22Rv1 (cell line): ENCODE measurements at regions not wholly inside any gene's neighbourhood (a gene's known extent, or its start where the extent isn't known, plus 50 kb on each side); places are given as distances from the start of the nearest gene placed in this dataset.

Source experiments
- ZFX ChIP-seq: fragments of 450-650 bp; IDR thresholded peaks from 2 replicates; pipeline ENCODE4 v1.6.1; 2017; ENCODE audit warnings: antibody characterized with exemption, borderline replicate concordance
- TF ChIP-seq, protein P1 (sequence below): fragments of 450-650 bp; IDR thresholded peaks from 2 replicates; pipeline ENCODE4 v1.5.1; 2017; ENCODE audit warnings: mild to moderate bottlenecking

DNA sequence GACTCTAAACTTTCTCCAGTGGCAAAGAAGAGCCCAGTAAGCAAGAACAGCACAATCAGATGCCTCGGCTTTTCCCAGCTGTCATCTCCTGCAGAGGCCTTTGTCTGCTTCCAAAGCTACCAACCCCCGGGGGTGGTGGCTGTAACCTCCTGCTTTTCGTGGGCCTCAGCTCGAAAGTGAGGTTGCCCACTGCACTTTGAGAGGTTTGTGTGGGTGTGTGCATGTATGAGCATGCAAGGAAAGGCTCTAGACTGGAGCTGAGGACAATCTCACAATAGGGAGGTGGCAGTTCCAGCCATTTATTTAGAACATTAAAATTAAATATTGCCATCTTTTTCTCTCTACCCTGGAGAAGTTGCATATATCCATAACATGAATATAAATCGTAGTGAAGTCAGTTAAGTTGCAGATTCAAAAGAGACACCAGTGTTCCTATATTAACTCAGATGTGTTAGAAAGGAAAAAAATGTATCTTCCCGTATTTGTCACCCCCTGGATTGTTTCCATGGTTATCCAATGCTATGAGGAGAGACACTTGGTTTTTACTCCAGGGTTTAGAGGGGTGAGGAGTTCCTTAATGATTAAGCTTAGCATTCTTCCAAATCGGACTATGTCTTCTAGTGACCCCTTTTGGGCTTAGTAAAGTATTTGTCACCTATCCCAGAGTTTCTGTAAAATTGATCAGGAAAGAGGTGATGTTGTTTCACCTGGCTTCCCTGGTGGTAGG, 781.1 kb downstream of the INHBA start:
- TF ChIP-seq, protein P1, sequence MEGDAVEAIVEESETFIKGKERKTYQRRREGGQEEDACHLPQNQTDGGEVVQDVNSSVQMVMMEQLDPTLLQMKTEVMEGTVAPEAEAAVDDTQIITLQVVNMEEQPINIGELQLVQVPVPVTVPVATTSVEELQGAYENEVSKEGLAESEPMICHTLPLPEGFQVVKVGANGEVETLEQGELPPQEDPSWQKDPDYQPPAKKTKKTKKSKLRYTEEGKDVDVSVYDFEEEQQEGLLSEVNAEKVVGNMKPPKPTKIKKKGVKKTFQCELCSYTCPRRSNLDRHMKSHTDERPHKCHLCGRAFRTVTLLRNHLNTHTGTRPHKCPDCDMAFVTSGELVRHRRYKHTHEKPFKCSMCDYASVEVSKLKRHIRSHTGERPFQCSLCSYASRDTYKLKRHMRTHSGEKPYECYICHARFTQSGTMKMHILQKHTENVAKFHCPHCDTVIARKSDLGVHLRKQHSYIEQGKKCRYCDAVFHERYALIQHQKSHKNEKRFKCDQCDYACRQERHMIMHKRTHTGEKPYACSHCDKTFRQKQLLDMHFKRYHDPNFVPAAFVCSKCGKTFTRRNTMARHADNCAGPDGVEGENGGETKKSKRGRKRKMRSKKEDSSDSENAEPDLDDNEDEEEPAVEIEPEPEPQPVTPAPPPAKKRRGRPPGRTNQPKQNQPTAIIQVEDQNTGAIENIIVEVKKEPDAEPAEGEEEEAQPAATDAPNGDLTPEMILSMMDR: no peak
- TF ChIP-seq ZFX: no peak
